ENCODE measurements at regions not wholly inside any gene's neighbourhood (a gene's known extent, or its start where the extent isn't known, plus 50 kb on each side); places are given as distances from the start of the nearest gene placed in this dataset.

GRCh38 chr21:38014298-38014697 lies 98.0 kb upstream of the KCNJ6 start (continued):
- TF ChIP-seq, protein P1, sequence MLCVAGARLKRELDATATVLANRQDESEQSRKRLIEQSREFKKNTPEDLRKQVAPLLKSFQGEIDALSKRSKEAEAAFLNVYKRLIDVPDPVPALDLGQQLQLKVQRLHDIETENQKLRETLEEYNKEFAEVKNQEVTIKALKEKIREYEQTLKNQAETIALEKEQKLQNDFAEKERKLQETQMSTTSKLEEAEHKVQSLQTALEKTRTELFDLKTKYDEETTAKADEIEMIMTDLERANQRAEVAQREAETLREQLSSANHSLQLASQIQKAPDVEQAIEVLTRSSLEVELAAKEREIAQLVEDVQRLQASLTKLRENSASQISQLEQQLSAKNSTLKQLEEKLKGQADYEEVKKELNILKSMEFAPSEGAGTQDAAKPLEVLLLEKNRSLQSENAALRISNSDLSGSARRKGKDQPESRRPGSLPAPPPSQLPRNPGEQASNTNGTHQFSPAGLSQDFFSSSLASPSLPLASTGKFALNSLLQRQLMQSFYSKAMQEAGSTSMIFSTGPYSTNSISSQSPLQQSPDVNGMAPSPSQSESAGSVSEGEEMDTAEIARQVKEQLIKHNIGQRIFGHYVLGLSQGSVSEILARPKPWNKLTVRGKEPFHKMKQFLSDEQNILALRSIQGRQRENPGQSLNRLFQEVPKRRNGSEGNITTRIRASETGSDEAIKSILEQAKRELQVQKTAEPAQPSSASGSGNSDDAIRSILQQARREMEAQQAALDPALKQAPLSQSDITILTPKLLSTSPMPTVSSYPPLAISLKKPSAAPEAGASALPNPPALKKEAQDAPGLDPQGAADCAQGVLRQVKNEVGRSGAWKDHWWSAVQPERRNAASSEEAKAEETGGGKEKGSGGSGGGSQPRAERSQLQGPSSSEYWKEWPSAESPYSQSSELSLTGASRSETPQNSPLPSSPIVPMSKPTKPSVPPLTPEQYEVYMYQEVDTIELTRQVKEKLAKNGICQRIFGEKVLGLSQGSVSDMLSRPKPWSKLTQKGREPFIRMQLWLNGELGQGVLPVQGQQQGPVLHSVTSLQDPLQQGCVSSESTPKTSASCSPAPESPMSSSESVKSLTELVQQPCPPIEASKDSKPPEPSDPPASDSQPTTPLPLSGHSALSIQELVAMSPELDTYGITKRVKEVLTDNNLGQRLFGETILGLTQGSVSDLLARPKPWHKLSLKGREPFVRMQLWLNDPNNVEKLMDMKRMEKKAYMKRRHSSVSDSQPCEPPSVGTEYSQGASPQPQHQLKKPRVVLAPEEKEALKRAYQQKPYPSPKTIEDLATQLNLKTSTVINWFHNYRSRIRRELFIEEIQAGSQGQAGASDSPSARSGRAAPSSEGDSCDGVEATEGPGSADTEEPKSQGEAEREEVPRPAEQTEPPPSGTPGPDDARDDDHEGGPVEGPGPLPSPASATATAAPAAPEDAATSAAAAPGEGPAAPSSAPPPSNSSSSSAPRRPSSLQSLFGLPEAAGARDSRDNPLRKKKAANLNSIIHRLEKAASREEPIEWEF (IDR thresholded peaks at IDR 0.05; ENCODE audit: insufficient replicate concordance, low read depth, low read length) = no peak
- TF ChIP-seq, protein P2, sequence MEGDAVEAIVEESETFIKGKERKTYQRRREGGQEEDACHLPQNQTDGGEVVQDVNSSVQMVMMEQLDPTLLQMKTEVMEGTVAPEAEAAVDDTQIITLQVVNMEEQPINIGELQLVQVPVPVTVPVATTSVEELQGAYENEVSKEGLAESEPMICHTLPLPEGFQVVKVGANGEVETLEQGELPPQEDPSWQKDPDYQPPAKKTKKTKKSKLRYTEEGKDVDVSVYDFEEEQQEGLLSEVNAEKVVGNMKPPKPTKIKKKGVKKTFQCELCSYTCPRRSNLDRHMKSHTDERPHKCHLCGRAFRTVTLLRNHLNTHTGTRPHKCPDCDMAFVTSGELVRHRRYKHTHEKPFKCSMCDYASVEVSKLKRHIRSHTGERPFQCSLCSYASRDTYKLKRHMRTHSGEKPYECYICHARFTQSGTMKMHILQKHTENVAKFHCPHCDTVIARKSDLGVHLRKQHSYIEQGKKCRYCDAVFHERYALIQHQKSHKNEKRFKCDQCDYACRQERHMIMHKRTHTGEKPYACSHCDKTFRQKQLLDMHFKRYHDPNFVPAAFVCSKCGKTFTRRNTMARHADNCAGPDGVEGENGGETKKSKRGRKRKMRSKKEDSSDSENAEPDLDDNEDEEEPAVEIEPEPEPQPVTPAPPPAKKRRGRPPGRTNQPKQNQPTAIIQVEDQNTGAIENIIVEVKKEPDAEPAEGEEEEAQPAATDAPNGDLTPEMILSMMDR (IDR thresholded peaks at IDR 0.05 in 2 of 3, conservative IDR thresholded peaks at IDR 0.05 in 1 of 3; ENCODE audit: control insufficient read depth in 2 of 3, extremely low read depth in 1 of 3, insufficient read depth in 1 of 3, low read depth in 3 of 3, low read length in 3 of 3) = no peak
- TF ChIP-seq SRF (IDR thresholded peaks at IDR 0.05; ENCODE audit: low read depth in 2 of 2, low read length in 2 of 2) (no peak), CHD4 (IDR thresholded peaks at IDR 0.05) (no peak), ZBED1 (IDR thresholded peaks at IDR 0.05; ENCODE audit: borderline replicate concordance) (no peak)
- TF ChIP-seq, protein P3, sequence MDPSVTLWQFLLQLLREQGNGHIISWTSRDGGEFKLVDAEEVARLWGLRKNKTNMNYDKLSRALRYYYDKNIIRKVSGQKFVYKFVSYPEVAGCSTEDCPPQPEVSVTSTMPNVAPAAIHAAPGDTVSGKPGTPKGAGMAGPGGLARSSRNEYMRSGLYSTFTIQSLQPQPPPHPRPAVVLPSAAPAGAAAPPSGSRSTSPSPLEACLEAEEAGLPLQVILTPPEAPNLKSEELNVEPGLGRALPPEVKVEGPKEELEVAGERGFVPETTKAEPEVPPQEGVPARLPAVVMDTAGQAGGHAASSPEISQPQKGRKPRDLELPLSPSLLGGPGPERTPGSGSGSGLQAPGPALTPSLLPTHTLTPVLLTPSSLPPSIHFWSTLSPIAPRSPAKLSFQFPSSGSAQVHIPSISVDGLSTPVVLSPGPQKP (IDR thresholded peaks at IDR 0.05; ENCODE audit: low read depth, low read length) = no peak
